ENCODE measurements at regions not wholly inside any gene's neighbourhood (a gene's known extent, or its start where the extent isn't known, plus 50 kb on each side); places are given as distances from the start of the nearest gene placed in this dataset.

DNA sequence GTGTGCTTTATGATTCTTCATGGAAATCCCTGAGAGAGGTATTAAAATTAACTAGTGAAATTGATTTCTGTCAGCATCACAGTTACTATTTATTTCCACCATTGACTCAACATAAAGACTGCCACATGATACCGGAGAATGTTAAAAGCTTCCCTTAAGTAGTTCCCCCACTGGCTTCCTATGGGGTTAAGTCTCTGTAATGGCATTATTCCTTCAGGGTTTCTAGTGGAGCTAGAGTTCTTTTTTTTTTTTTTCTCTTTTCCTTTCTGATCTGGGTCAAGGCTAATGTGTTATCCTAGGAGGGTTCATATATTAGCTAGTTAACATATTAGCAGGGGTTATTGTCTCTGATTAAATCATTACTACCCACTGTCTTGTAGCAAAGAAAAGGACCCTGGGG, 1919.1 kb upstream of the PIK3C3 start:
- TF ChIP-seq FOXP2 (optimal IDR thresholded peaks at IDR 0.05; ENCODE audit: borderline replicate concordance, extremely low read depth, extremely low read length, insufficient read depth) = no peak
- TF ChIP-seq, protein P1, sequence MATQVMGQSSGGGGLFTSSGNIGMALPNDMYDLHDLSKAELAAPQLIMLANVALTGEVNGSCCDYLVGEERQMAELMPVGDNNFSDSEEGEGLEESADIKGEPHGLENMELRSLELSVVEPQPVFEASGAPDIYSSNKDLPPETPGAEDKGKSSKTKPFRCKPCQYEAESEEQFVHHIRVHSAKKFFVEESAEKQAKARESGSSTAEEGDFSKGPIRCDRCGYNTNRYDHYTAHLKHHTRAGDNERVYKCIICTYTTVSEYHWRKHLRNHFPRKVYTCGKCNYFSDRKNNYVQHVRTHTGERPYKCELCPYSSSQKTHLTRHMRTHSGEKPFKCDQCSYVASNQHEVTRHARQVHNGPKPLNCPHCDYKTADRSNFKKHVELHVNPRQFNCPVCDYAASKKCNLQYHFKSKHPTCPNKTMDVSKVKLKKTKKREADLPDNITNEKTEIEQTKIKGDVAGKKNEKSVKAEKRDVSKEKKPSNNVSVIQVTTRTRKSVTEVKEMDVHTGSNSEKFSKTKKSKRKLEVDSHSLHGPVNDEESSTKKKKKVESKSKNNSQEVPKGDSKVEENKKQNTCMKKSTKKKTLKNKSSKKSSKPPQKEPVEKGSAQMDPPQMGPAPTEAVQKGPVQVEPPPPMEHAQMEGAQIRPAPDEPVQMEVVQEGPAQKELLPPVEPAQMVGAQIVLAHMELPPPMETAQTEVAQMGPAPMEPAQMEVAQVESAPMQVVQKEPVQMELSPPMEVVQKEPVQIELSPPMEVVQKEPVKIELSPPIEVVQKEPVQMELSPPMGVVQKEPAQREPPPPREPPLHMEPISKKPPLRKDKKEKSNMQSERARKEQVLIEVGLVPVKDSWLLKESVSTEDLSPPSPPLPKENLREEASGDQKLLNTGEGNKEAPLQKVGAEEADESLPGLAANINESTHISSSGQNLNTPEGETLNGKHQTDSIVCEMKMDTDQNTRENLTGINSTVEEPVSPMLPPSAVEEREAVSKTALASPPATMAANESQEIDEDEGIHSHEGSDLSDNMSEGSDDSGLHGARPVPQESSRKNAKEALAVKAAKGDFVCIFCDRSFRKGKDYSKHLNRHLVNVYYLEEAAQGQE (IDR thresholded peaks at IDR 0.05; ENCODE audit: insufficient read depth in 1 of 2, low read depth in 2 of 2, low read length in 2 of 2) = no peak
- TF ChIP-seq POLR2AphosphoS5 (IDR thresholded peaks at IDR 0.05; ENCODE audit: low read depth, low read length) = no peak
- TF ChIP-seq SIN3A (IDR thresholded peaks at IDR 0.05; ENCODE audit: borderline replicate concordance, insufficient read depth, low read length) = no peak
- no peak for TF ChIP-seq TAF1 (IDR thresholded peaks at IDR 0.05; ENCODE audit: borderline replicate concordance, insufficient read depth, low read length)

DNA sequence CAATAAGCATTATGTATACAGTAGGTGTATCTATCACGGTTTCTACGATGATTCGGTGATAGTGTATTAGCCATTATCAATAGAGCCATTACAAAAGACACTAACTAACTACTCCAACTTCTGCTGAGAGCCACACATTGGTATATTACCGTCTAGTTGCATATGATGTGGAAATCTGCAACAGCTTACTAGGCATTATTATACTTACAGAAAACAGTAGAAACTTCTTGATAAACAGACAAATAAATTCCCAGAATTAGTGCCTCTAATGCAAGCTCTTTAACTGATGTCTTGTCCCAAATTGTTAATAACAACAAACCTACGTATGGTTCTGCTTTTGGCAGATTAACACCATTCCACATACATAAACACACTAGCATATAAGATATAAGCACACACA, 1923.0 kb upstream of the PIK3C3 start:
- TF ChIP-seq FOXP2 (optimal IDR thresholded peaks at IDR 0.05; ENCODE audit: borderline replicate concordance, extremely low read depth, extremely low read length, insufficient read depth) (no peak), TAF1 (IDR thresholded peaks at IDR 0.05; ENCODE audit: borderline replicate concordance, insufficient read depth, low read length) (no peak), POLR2AphosphoS5 (IDR thresholded peaks at IDR 0.05; ENCODE audit: low read depth, low read length) (no peak), SIN3A (IDR thresholded peaks at IDR 0.05; ENCODE audit: borderline replicate concordance, insufficient read depth, low read length) (no peak)
- TF ChIP-seq, protein P1 (IDR thresholded peaks at IDR 0.05; ENCODE audit: insufficient read depth in 1 of 2, low read depth in 2 of 2, low read length in 2 of 2) = no peak

DNA sequence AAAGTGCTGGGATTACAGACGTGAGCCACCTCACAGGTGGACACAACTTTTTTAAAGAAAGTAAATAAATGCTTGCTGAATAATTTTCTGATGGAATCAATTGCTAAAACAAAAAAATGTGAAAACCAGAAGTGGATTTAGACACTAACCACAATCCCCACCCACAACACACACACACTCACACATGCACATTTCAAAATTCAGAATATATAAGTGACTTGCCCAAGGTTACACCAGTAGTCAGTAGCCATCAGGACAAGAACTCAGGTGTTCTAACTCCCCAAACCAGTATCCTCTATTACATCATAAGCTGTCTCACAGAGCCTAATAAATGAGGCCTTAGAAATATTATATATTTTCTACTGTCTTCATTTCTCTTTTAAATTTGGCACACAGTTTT, 1923.6 kb upstream of the PIK3C3 start:
- TF ChIP-seq, protein P1 (IDR thresholded peaks at IDR 0.05; ENCODE audit: insufficient read depth in 1 of 2, low read depth in 2 of 2, low read length in 2 of 2) = no peak
- no peak for TF ChIP-seq POLR2AphosphoS5 (IDR thresholded peaks at IDR 0.05; ENCODE audit: low read depth, low read length)
- TF ChIP-seq TAF1 (IDR thresholded peaks at IDR 0.05; ENCODE audit: borderline replicate concordance, insufficient read depth, low read length) = no peak
- no peak for TF ChIP-seq FOXP2 (optimal IDR thresholded peaks at IDR 0.05; ENCODE audit: borderline replicate concordance, extremely low read depth, extremely low read length, insufficient read depth)
- no peak for TF ChIP-seq SIN3A (IDR thresholded peaks at IDR 0.05; ENCODE audit: borderline replicate concordance, insufficient read depth, low read length)

DNA sequence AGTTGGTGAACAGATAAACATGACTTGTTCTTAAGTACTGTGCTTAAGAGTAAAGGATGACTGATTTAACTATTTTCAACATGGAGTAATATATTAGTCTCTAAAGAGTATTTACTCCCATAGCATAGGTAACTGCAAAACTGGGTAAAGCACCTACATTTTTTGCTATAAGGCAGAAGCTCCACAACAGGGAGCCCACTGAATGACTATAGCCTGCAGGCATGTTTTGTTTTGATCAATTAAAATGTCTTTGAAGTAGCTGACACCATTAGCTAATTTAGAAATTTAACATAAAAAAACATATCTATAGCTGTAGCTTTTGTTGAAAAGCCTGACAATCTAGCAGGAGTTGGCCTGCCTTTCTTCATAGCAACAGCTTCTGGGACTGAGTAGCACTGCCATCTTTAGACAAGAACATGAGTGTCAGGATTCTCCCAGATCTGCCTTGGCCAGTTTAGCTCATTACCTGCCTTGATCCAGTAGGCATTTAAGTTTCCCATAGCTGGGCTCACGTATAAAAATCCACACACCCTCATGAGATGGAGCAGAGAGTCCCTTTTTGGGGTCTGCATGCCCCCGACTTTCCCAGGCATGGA, 1935.1 kb upstream of the PIK3C3 start:
- TF ChIP-seq, protein P1 (IDR thresholded peaks at IDR 0.05; ENCODE audit: insufficient read depth in 1 of 2, low read depth in 2 of 2, low read length in 2 of 2) = no peak
- TF ChIP-seq TAF1 (IDR thresholded peaks at IDR 0.05; ENCODE audit: borderline replicate concordance, insufficient read depth, low read length) (no peak), SIN3A (IDR thresholded peaks at IDR 0.05; ENCODE audit: borderline replicate concordance, insufficient read depth, low read length) (no peak), FOXP2 (optimal IDR thresholded peaks at IDR 0.05; ENCODE audit: borderline replicate concordance, extremely low read depth, extremely low read length, insufficient read depth) (no peak), POLR2AphosphoS5 (IDR thresholded peaks at IDR 0.05; ENCODE audit: low read depth, low read length) (no peak)

Data from PFSK-1 (cell line).